Large intestine (tissue), 3 donors: ENCODE measurements at regions not wholly inside any gene's neighbourhood (a gene's known extent, or its start where the extent isn't known, plus 50 kb on each side); places are given as distances from the start of the nearest gene placed in this dataset.
"Not testable (repeated sequence)": the region's sequence is repeated elsewhere in the genome, so short reads cannot be mapped to it uniquely, and the experiment has no call there.

Experiments used
- DNase-seq, 2 donors: peaks; one replicate each; pipeline versions ENCODE4 v3.0.0 to v3.0.0-alpha.2; 2013
- H3K27ac ChIP-seq: one replicate; pipeline ENCODE4 v1.5.1; 2013; ENCODE audit warnings: low read length
- H3K27me3 ChIP-seq: 2 replicates; pipeline ENCODE4 v1.6.1; 2013; ENCODE audit warnings: low read length; ENCODE audit not compliant: control insufficient read depth, insufficient read depth
- H3K36me3 ChIP-seq: 2 replicates; pipeline ENCODE4 v1.6.1; 2013; ENCODE audit warnings: low read length; ENCODE audit not compliant: control insufficient read depth, insufficient read depth
- H3K4me1 ChIP-seq: one replicate; pipeline ENCODE4 v1.6.1; 2013; ENCODE audit warnings: low read length; ENCODE audit not compliant: control insufficient read depth, insufficient read depth
- H3K4me3 ChIP-seq: one replicate; pipeline ENCODE4 v1.5.1; 2013; ENCODE audit warnings: low read length
- H3K9me3 ChIP-seq: one replicate; pipeline ENCODE4 v1.6.1; 2013; ENCODE audit warnings: mild to moderate bottlenecking, low read depth, low read length, moderate library complexity; ENCODE audit not compliant: control insufficient read depth
- WGBS: methylation state at CpG from one replicate; pipeline ENCODE4 v1.1.5; 2013; ENCODE audit warnings: low lambda C conversion rate; ENCODE audit not compliant: insufficient coverage; 5-methylcytosine and 5-hydroxymethylcytosine counted together

- DNase-seq, H3K27me3 ChIP-seq, H3K27ac ChIP-seq, H3K4me3 ChIP-seq, H3K4me1 ChIP-seq, H3K36me3 ChIP-seq, H3K9me3 ChIP-seq: not testable (repeated sequence)
- 100% methylated on average over 1 of the region's 5 CpGs for WGBS
Measured at GRCh38 chr2:153664009-153664408, 185.4 kb upstream of the RPRM start.

DNA sequence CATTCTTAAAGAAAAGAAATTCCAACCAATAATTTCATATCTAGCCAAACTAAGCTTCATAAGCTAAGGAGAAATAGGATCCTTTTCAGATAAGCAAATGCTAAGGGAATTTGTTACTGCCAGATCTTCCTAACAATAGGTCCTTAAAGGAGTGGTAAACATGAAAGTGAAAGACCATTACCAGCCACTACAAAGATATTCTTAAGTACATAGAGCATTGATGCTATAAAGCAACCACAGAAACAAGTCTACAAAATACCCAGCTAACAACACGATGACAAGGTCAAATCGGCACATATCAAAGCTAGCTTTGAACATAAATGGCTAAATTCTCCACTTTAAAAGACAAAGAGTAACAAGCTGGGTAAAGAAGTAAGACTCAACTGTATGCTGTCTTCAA is 188.9 kb upstream of the RPRM start:
- H3K27ac ChIP-seq: no peak overlapping the region
- WGBS: 83% methylated on average over 1 of the region's 2 CpGs
- H3K9me3 ChIP-seq: peaks cover 6% of the 10 kb centered on the region
- no peaks in the 10 kb centered on the region for H3K36me3 ChIP-seq
- H3K4me1 ChIP-seq: no peaks in the 10 kb centered on the region
- no peaks in the 10 kb centered on the region for H3K27me3 ChIP-seq
- no peak overlapping the region for H3K4me3 ChIP-seq
- DNase-seq: no peak

DNA sequence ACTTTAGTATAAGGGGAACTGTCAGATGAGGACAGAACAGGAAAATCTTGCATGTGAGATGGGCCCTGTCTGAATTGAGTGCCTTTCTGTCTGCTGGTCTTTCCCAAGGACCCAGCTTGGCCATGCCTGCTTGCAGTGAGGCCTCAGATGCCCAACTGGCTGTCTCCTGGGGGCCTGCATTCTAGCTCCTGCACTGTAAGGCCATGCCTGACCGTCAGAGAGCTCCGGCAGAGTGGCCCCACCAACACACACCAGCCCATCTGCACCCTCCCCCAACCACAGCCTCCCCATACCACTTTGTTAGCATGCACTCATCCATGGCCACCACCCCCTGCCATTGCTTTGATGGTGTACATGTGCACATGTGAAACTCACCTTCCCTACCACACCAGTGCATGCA is 190.4 kb upstream of the RPRM start:
- H3K9me3 ChIP-seq: peaks cover 6% of the 10 kb centered on the region
- DNase-seq: no peak
- no CpG with 5 or more reads among the region's 2 CpGs for WGBS
- no peaks in the 10 kb centered on the region for H3K27me3 ChIP-seq
- H3K36me3 ChIP-seq: no peaks in the 10 kb centered on the region
- H3K4me3 ChIP-seq: no peak overlapping the region
- H3K4me1 ChIP-seq: no peaks in the 10 kb centered on the region
- H3K27ac ChIP-seq: no peak overlapping the region

DNA sequence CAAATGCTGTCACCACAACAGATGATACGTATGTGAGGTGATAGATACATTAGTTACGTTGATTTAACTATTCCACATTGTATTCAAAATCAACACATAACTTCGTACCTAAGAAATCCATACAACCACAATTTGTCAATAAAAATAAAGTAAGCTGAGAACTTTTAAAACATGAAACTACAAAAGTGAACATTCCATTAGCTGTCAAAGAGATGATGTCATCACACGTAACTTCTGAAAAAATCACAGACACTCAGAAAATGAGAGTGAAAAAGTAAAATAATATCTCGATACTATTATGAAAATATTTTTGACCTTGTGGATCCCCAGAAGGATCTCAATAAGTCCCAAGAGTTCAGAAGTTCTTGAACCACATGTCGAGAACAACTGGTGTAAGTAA is 161.6 kb upstream of the GALNT13 start:
- no peaks in the 10 kb centered on the region for H3K4me1 ChIP-seq
- no peak overlapping the region for H3K27ac ChIP-seq
- DNase-seq: no peak
- H3K36me3 ChIP-seq: no peaks in the 10 kb centered on the region
- H3K27me3 ChIP-seq: no peaks in the 10 kb centered on the region
- no peaks in the 10 kb centered on the region for H3K9me3 ChIP-seq
- WGBS: 92% methylated on average over 4 of the region's 6 CpGs
- no peak overlapping the region for H3K4me3 ChIP-seq

GRCh38 chr2:153715218-153715850 is 156.4 kb upstream of the GALNT13 start:
- H3K9me3 ChIP-seq: no peaks in the 10 kb centered on the region
- no peak for DNase-seq
- no peak overlapping the region for H3K27ac ChIP-seq
- no peak overlapping the region for H3K4me3 ChIP-seq
- no CpG with 5 or more reads among the region's 2 CpGs for WGBS
- H3K27me3 ChIP-seq: no peaks in the 10 kb centered on the region
- no peaks in the 10 kb centered on the region for H3K4me1 ChIP-seq
- H3K36me3 ChIP-seq: no peaks in the 10 kb centered on the region

- 86% methylated on average over 1 of the region's 2 CpGs for WGBS
- no peaks in the 10 kb centered on the region for H3K27me3 ChIP-seq
- H3K9me3 ChIP-seq: no peaks in the 10 kb centered on the region
- H3K4me3 ChIP-seq: no peak overlapping the region
- no peaks in the 10 kb centered on the region for H3K4me1 ChIP-seq
- H3K27ac ChIP-seq: no peak overlapping the region
- DNase-seq: no peak
- no peaks in the 10 kb centered on the region for H3K36me3 ChIP-seq
Measured at GRCh38 chr2:153717060-153717459, 154.7 kb upstream of the GALNT13 start.

GRCh38 chr2:153739394-153739793 is 132.3 kb upstream of the GALNT13 start:
- no peak overlapping the region for H3K27ac ChIP-seq
- DNase-seq: no peak

GRCh38 chr2:153761936-153762335 is 109.8 kb upstream of the GALNT13 start:
- no peak overlapping the region for H3K27ac ChIP-seq
- peaks cover 17% of the 10 kb centered on the region for H3K9me3 ChIP-seq
- no peaks in the 10 kb centered on the region for H3K27me3 ChIP-seq
- no peaks in the 10 kb centered on the region for H3K36me3 ChIP-seq
- H3K4me3 ChIP-seq: no peak overlapping the region
- DNase-seq: no peak
- H3K4me1 ChIP-seq: no peaks in the 10 kb centered on the region
- no CpG with 5 or more reads among the region's 1 CpG for WGBS

More at GRCh38 chr2:153739394-153739793, 132.3 kb upstream of the GALNT13 start:
- Histone ChIP-seq H3K9me3 (no peaks in the 10 kb centered on the region), H3K4me1 (no peaks in the 10 kb centered on the region), H3K27me3 (no peaks in the 10 kb centered on the region), H3K4me3 (no peak overlapping the region), H3K36me3 (no peaks in the 10 kb centered on the region)

DNA sequence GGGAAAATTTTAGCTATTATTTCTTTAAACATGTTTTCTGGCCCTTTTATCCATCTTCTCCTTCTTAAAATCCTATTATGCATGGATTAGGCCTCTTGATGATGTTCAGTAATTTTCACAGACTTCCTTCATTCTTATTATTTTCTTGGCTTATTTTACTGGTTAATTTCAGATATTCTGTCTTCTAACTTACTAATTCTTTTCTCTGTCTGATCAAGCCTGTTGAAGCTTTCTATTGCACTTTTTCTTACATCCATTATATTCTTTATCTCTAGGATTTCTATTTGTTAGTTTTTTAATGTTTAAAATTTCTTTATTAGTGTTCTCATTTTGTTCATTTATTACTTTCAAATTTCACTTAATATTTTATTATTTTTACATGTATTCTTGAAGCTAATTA is 105.3 kb upstream of the GALNT13 start:
- H3K9me3 ChIP-seq: peaks cover 28% of the 10 kb centered on the region
- DNase-seq: no peak

DNA sequence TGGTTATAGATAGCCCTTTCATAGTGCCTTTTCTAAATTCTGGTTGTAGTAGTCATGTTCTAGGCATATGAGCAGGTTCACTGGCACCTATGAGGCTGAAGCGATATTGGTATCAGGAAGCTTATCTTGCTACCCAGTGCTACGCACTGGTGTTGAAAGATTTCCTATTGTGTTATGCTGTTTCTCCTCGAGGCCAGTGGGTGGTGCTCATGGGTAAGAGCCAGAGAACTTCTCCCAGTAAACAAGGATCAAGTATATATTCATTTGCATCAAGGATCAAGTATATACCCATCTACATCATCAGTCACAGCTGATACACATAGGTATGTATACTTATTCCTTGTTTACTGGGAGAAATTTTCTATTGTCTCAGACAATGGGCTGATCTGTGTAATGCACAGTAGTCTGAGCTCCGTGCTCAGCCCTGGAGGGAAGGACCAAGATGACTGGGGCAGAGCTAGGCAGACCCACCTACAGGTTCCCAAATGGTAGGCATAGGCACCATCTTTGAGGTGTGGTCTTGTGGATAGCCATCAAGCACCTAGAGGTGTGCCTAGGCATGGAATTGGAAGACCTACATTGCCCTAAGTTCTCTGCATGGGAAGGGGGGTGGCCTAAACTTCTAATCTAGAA is 101.2 kb upstream of the GALNT13 start:
- WGBS: 60% methylated on average over 1 of the region's 4 CpGs
- Histone ChIP-seq H3K4me1 (no peaks in the 10 kb centered on the region), H3K27me3 (no peaks in the 10 kb centered on the region), H3K36me3 (no peaks in the 10 kb centered on the region), H3K27ac (no peak overlapping the region), H3K9me3 (peaks cover 28% of the 10 kb centered on the region), H3K4me3 (no peak overlapping the region)
- DNase-seq: no peak

More for the DNA sequence above, 105.3 kb upstream of the GALNT13 start:
- H3K4me1 ChIP-seq: no peaks in the 10 kb centered on the region
- H3K27ac ChIP-seq: no peak overlapping the region
- H3K27me3 ChIP-seq: no peaks in the 10 kb centered on the region
- H3K4me3 ChIP-seq: no peak overlapping the region
- no peaks in the 10 kb centered on the region for H3K36me3 ChIP-seq

DNA sequence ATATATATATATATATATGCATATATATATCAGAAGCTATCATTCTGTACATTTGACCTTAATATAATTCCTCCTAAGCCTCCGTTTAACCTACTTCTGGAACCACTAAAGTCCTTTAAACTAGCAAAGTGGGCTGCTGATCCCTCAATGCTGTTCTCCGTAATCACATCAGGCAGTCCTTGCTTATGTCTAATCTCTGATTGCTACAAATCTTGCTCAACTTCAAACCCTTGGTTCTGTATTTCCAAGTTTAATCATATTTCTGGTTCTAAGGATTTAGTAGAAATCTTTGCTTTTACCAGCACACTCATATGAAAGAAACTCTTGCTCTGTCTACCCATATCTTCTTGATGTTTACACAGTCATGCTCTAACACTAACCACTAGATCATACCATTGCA is 91.5 kb upstream of the GALNT13 start:
- H3K4me1 ChIP-seq: peaks cover under 1% of the 10 kb centered on the region
- no CpG with 5 or more reads among the region's 2 CpGs for WGBS
- no peak overlapping the region for H3K27ac ChIP-seq
- no peak overlapping the region for H3K4me3 ChIP-seq
- no peaks in the 10 kb centered on the region for H3K9me3 ChIP-seq
- H3K27me3 ChIP-seq: no peaks in the 10 kb centered on the region
- DNase-seq: no peak
- no peaks in the 10 kb centered on the region for H3K36me3 ChIP-seq
